Activated naive CD4-positive, alpha-beta T cell treated with anti-CD3 and anti-CD28 coated beads, Interleukin-2, amount 50 U/mL, for 16 hours (primary cell): ENCODE measurements at regions not wholly inside any gene's neighbourhood (a gene's known extent, or its start where the extent isn't known, plus 50 kb on each side); places are given as distances from the start of the nearest gene placed in this dataset.

Experiments used
- DNase-seq: peaks from one replicate; pipeline ENCODE4 v3.0.0-alpha.2; 2020

DNA sequence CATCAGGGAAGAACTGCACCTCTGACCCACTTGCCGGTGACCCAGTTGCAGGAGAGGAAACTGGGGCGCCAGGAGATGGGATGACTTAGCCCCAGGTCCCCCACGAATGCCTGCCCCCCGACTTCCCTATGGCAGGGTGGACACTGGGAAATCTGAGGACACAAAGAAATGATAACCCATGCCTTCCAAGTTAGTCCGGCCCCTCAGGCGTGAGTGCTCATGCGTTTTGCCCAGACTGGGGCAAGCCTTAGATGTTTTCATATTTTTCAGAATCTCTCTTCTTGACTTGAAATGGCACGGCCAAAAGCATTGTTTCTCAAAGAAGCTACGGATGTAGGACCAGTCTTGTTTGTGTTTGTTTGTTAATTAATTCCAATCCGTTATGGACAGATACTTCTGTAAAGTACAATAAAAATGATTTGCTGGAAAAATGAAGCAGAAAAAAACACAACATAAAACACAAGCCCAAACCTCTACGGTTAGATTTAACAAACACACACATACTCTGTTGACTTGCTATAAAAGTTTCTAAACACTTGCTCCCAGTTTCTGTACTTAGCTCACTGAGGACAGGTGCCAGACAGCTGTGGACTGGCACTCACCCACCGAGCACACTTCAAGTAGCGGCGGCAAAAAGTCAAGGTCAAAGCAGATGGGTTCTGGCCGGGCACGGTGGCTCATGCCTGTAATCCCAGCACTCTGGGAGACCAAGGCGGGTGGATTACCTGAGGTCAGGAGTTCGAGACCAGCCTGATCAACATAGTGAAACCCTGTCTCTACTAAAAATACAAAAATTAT, 341.5 kb downstream of the BCOR start:
- DNase-seq, result no peak

DNA sequence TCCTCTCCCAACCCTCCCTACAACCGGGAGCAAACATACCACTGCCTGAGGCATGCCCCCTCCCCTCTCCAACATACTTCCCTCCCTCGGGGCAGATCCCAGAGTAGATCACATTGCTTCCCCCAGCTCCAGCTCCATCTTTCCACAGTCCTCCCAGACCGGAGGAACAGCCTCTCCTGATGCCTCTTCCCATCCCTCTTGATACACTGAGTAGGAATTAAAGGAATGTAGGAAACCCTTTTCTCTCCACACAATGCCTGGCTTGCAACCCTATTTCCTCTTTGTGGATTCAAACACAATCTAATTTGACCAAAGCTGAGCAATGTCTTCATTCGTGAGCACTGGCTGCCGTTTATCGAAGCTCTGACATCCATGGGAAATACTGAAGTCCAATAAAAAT, 339.8 kb downstream of the BCOR start:
- no peak for DNase-seq

DNA sequence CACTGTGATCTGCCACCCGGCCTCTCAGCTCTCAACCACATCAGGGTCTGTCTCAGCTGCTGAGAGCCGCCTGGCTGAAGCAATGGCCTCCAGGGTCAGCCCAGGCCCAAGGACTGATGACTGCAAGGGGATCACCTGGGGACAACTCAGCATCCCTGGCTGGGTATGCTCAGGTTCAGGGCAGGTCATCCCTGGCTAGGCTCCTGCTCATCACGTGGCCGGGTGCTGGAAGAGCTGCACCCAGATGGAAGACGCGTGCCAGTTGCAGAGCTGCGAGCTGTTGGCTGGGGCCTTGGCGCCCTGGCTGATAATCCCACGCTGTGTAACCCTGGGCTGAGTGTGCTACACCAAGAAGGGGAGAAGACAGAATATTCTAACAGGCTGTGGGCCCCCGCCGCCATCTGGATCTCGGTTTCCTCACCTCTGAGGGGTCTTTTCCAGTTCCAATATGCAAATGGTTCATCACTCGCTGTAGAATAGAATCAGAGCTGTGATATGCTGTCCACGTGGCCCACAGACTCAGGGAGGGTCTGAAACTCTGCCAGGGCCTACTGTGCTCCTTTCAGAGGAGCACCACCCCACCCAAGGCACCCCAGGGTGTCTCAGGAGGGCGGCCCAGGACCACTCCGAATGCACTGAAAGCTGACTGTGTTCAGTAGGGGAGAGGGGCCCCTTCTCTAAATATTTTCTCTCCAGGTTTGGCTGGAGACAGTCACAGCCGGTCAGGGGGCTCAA, 338.8 kb downstream of the BCOR start:
- DNase-seq, result no peak

DNA sequence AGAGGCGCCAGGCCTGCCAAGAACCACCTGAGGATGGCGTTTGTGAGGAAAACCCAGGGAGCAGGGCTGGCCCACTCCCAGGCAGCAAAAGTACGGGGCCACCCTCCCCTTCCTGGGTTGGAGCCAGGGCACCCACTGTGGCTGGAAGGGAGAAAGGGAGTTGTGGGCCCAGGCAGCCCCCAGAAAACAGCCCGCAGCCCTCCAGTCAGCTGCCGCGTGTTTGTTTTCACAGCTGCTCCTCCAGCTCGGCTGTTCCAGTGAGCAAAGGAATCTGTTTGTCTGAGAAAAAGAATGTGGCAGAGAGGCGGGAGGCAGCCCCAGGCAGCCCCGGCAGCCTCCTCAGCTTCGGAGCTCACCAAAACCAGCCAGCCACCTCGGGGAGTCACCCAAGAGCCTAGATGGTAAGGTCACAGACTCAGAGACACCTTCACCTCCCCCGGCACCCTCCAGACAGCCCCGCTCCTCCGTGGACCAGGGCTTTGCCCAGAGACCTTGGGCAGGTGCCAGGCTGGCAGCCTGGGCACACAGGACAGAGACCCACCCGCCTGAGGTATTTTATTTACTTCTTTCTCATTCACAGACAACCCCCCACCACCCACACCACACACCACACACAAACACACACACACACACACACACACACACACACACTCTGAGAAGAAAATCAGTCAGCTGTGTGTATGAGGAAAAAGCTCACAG, 338.1 kb downstream of the BCOR start:
- no peak for DNase-seq

DNA sequence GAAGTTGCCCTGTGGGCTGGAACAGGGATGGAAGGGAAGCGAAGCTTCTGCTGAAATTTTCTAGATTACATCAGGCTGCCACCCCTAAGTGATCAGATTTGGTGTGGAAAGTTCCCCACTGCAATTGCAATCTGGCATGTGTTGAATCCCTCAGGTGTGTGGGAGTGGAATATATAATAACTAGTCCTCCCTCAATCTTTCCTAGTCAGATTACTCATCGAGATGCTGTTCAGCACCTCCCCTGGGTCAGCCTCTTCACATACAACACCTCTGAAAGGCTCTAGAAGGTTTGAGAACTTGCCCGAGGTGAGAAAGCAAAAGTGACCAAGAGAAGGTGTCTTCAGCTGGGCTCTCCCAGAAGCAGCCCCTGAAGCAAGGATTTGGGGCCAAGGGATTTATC, 336.8 kb downstream of the BCOR start:
- peak; percentile 16 for DNase-seq

DNA sequence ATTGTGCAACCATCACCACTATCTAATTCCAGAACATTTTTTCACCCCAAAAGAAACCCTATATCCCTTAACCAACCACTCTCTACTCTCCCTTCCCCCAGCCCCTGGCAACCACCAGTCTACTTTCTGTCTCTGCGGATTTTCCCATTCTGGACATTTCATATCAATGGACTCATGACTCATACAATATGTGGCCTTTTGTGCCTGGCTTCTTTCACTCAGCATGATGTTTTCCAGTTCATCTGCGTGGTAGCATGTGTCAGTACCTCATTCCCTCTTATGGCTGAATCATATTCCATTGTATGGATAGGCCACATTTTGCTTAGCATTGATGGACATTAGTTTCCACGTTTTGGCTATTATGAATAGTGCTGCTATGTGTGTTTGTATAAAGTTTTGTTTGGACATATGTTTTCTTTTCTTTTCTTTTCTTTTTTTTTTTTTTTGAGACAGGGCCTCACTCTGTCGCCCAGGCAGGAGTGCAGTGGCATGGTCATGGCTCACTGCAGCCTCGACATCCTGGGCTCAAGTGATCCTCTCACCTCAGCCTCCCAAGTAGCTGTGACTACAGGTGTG, 335.4 kb downstream of the BCOR start:
- DNase-seq, result no peak

DNA sequence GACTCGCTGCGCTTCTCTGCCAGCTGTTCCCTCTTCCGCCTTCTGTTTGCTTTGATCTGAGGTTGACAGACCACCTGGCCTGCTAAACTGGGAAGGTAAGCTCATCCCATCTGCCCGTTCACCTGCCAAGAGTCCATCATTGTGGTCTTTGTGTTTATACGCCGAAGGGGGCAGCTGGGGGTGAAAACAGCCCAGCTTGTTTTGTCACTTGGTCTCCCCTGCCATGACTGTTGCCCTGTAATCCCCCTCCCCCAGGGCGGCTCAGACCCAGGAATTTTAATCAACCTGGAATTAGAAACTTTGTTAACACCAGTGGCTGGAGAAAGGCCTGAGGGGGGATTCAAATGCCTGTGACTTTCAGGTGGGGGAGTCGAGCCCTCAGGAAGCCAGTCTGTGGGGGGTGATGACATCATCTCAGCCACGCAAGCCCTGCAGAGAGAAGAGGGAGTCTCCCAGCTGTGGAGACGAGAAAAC, 333.3 kb downstream of the BCOR start:
- DNase-seq, result no peak

DNA sequence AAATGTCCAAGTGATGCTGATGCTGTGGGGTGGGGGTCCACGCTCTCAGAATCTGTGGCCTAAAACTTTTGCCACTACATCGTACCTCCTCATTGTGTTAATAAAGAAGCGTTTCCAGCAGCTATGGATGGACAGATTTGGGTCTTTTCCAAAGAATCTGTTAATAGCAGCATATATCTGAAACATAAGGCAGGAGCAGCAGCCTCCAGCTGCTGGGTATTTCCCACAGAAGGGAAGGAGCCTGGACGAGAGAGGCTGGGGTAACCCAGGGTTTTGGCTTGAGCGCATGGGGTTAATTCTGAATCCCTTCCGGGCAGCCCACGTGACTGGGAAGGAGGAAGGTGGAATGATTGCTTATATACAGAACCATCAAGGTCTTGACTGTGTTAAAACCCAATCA, 332.4 kb downstream of the BCOR start:
- no peak for DNase-seq

DNA sequence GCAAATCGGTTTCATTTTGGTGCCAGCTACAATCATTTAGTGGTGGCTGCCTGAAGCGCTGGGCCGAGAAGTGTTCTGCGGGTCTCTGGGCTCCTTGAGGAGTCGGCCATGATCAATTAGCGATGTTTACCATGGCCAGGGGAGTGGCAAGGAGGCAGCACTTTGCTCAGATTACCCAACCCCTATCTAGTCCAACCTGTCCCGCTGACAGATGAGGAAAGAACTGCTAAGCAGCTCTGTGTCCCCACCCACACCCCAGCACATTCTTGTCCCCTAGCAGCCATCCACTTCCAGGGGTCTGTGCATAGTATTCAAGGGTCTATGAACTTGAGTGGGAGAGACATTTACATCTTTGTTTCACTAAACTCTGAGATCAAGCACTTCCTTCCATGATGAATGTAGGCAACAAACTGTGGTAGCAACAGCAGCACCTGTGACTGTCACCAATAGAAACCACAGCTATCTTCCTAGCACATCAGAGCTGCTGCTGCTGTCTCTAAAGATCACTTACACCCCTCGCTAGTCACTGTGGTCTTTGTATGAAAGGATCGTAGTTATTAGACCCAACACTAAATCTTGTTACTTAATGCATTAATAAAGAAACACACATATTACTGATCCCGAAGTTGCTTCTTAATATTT, 331.6 kb downstream of the BCOR start:
- DNase-seq, result no peak

DNA sequence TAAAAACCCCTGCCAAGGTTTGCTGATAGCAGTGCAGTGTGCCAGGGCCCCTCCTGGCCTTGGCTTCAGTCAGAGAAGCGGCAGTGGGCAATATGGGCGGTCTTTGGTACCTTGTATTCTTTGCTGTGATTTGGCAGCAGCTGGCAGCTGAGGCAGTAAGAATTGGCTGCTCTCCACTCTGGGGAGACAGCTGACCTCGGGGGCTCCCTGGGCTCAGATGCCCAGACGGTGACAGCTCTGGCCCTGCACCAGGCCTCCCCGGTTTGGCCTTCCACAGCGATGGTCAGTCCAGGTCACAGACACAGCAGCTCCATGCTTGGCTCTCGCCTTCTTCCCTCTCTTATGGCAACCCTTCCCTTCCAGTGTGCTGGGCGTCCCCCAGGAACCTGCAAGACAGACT, 330.9 kb downstream of the BCOR start:
- DNase-seq, result no peak

DNA sequence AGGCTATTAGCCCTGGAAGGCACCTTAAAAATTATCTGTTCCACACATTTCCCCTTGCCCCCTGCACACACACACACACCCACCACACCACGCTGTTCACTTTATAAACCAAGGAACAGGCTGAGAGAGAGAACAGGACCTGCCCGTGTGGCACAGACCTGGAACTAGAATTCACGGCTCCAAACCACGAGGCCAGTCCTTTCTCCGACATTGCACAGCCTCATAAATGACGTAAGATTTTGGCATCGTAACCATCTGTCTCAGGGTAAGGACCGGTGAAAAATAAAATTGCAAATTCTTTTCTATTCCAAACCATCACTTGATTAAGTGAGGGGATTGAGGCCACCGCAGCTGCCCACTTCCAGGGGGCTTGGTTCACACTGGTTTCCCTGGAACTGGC, 330.3 kb downstream of the BCOR start:
- DNase-seq, result no peak

DNA sequence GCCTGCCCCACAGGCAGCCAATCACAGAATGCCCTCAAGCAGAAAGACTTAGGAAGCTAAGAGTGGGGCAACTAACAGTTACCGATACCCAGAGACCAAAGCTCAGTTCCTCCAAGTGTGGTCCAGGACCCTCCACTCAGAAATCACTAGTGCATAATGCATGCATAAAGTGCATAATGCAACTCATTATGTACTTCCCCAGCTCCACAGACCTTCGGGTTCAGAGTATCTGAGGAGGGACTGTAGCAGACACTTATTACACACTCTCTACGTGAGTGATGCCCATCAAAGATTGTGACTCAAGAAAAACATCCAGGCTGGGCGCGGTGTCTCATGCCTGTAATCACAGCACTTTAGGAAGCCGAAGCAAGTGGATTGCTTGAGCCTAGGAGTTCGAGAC, 328.0 kb downstream of the BCOR start:
- DNase-seq, result no peak

DNA sequence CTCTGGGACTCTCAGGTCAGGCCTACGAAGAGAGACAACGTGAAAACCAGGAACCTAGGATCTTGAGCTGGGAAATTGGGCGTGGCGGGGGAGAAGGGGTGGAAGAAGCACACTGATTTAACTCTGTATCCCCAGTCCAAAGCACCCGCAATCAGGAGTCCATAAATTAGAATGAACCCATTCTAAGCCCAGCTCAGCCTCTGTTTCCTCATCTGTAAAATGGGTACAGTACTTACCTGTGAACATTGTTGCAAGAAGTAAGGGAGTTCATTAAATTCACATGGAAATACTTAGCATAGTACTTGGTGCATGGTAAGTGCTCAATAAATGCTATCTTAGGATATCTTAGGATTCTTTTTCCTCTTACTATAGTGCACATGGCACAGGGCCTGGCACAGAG, 326.7 kb downstream of the BCOR start:
- DNase-seq, result no peak

DNA sequence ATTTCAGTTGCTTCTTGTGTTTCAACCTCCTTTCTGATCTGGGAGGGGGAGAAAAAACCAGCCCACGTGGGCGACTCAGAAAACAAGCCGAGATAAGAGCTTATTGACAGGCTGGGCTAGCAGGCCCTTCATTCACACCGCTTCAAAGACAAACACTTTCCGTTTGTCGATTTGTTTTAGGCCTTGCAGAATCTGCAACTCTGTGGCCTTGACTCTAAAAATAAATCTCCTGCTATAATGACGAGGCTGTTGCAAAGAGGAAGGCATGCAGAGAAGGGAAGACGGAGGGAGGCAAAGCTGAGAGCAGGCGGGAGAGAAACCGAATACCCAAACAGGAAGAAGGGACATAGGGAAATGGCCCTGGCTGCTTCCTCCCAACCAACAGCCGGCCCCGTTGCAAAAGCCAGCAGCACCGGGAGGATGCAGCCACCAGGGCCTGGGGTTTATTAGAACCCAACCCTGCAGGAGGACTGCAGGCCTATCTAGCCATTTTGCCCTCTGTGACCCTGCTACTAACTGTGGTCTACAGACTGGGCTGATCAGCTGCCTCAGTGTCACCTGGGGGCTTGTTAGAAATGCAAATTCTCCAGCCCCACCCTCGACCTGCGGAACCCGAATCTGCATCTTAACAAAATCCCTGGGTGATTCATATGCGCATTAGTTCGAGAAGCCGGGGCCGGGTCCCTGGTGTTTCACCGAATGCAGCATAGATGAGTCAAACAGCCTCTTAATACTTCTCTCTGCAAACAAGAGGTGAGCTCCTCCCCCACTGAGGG, 325.5 kb downstream of the BCOR start:
- DNase-seq, result peak; percentile 74

DNA sequence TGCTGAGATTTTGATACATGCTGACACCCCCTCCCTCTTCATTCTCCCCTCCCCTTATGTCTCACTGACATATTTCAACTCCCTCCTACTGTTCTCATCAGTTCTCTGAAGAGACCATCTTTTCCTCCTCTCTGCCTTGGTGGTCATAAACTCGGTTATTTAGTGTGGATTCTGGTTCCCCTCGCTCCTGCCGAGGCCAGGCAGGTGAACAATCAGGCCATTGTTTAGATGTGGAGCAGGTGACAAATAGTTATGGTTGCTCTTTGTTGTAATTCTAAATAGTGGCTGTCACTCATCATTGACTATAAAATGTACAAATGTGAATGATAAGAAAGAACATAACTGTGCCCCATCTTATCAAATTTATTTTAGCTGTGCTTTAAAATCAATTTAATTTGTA, 324.6 kb downstream of the BCOR start:
- no peak for DNase-seq

DNA sequence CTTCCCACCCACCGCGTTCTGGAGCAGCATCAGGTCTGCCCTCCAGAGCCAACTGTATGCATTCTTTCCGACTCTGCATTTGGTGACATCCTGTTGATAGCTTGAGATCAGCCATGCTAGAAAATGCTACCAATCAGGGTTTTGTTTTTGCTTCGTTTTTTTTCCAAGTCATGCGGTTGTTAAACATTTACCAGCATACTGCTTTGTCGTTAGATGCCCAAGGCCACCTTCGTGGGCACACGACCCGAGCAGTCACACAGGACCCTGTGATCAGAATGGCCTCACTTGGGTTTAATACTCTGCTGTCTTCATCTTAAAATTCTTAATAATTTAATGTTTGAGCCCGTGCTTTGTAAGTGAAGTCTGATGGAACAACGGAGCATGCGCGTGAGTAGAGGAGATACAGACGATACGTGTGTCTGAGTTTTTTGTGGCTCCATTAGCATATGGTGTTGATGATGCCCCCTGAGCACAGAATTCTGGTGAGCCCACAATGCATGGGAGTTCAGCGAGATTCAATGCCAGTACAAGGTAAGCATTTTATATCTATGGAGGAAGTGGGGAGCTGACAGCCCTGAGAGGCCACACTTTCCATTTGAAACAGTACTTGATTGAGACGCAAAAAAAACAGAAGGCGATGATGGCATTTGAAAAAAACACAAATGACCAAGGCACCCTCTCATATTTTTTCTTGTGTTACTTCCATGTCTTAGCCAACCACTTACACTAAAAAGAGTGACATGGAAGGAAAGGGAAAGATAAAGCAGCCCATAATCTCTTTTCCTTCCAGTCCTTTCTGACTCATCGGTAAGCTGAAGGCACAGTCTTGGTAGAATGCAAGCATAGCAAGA, 323.6 kb downstream of the BCOR start:
- peak; percentile 33 for DNase-seq

DNA sequence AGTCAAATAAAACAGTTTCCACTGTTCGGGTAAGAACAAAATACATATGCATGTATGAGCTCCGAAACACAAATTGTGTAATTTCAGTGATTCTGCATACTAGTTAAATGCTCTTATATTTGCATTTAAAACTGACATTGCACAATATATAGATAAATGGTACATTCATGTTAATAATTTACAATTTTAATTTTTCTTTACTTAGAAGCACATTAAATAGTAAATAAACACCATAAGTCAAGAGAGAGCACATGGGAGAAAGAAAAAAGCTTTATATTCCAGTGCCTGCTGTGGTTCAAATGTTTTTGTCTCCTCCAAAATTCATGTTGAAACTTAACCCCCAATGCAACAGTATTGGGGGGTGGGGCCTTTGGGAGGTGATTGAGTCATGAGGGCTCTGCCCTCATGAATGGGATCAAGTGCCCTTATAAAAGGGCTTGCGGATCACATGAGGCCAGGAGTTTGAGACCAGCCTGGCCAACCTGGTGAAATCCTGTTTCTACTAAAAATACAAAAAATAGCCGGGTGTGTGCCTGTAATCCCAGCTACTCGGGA, 322.9 kb downstream of the BCOR start:
- DNase-seq, result no peak

DNA sequence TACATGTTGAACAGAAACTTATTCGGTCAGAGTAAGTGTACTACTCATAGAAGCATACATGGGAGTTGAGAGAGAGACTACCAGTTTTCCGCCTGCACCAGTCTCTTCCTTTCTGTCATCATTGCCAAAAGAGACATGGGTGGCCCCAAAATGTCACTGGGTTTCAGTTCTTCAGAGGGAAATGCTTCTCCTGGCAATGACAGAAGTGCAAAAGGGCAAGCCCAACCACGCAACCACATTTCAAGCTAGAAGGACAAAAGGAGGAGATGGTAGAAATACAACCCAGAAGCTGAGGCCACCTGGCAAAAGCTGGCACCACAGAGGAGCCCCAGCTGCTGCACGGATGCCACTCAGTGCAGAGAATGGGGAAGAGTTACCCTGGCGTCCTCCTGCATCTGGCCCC, 320.1 kb downstream of the BCOR start:
- DNase-seq, result peak; percentile 17

DNA sequence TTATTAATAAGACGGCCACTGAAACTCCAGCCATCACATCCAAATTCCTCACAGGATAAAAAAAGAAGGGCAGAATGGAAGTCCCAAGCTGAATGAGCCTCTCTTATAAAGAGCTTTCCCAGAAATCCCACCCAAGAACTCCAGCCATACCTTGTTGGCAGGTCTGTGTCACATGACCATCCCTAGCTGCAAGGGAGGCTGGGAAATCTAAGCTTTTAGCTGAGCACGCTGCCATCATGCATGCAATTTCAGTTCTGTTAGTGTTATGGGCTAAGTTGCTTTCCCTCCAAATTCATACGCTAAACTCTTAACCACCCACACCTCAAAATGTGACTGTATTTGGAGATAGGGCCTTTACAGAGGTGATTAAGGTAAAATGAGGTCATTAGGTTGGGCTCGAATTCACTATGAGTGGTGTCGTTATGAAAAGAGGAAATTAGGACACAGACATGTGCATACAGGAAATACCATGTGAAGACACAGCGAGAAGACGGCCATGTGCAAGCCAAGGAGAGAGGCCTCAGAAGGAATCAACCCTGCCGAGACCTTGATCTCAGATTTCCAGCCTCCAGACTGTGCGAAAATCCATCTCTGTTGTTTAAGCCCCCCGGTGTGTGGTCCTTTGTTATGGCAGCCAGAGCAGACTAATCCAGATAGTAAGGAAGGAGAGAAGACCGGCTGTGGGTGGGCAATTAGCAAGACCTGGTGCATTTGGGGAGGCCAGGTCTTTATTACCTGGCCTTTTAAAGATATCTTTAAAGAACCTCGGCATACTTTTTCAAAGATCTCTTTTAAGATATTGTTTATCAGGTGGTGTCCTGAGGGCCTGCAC, 317.6 kb downstream of the BCOR start:
- DNase-seq, result no peak

DNA sequence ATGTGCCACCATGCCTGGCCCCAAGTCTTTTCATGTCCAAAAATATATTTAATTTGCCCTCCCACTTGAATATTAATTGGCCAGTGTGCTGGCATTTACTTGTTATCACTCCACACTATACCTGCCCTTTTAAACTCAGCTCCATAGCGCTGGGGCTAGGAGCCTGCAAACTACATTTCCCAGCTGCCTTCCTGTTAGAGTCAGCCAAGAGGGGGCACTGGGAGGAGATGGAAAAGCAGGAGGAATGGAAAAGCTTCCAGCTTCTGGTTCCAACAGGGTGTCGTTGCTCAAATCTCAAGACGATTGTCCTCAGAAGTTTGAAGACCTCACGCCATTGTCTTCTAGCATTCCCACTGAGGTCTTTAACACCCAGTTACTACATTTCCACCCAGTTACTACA, 315.5 kb downstream of the BCOR start:
- DNase-seq, result no peak
